GM21381 (cell line): ENCODE measurements at regions not wholly inside any gene's neighbourhood (a gene's known extent, or its start where the extent isn't known, plus 50 kb on each side); places are given as distances from the start of the nearest gene placed in this dataset.

Experiments used
- ATAC-seq: cut with Tn5 transposase; IDR thresholded peaks from one replicate; pipeline ENCODE4 v1.9.1; 2021; ENCODE audit warnings: mild to moderate bottlenecking, moderate library complexity; ENCODE audit not compliant: unreplicated experiment

- ATAC-seq, result no peak
Measured at GRCh38 chr1:218754477-218754876, 409.3 kb downstream of the TGFB2 start.

- ATAC-seq, result no peak
Measured at GRCh38 chr1:218755128-218755527, 410.0 kb downstream of the TGFB2 start.

DNA sequence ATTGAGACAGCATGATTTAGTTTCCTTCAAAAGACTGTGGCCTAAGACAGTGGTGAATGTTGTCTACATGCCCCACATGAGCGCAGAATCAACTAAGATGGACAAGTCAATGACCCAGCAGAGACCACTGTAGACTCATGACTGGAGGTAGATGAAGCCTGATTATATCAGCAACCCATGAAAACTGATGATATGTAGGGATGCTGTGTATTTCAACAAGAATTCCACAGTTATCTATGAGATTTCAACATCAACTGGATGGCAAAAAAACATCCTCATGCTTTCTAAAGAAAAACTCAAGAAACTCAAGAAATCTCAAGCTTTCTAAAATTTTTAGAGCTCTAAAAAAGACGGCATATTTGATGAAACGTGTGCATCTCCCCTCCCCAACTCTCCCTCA is 413.9 kb upstream of the LYPLAL1 start:
- no peak for ATAC-seq

DNA sequence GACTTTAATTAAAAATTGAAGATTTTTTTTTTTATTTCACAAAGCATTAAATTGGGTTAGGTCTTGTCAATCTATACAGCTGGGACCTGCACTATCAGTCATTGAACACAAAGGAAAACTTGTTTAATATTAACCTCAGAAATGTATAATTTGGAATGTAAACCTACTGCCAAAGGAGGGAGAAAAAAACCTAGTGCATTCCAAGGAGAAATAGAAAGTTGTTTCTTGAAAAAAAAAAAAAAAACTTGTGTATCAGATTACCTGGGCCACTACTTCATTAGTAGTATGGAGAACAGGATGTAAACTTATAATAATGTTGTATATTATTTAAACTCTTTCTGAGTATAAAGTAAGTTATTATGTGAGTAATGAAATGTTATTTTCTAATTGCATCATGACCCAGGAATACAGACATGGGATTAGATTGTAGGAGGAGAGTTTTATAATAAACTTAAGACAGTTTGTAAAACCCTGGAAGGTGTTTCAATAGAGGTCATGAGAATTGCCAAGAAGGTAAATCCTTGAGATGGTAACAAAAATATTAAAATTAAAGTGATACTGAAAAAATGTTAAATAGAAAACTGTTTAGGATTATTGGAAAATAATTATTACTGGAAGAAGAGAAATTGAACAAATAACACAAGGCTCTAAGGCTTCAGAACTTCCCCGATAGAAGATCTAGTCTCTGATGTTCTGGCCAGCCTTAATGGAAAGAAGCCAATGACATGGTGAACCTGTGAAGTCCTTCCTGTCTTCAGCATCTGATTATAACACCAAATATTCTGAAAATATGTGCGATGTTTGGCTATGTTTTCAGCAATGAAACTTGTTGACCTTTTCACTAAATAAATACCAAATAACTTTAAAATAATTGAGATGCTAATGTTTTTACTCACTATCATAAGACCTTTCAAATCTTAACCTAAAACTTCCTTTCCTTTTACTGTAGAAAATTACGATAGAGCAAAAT is 412.8 kb upstream of the LYPLAL1 start:
- ATAC-seq, result no peak

DNA sequence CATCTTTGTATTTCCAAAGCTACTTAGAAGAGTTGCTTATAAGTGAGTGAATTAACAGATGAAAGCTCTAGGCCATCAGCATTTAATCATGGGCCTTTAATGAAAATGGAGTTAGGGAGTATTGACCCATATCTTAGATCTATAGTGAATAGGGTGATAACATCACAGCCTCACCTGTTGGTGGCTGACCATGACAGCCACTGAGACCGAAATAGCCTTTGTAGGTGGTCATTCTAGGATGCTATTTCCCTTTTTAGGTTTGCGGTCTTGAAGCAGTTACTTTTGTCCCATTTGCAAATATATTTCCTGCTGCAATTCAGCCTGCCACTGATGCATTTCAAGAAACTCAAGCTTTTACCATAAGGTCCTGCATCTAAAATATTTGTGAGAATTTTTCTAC is 410.1 kb upstream of the LYPLAL1 start:
- ATAC-seq, result no peak

DNA sequence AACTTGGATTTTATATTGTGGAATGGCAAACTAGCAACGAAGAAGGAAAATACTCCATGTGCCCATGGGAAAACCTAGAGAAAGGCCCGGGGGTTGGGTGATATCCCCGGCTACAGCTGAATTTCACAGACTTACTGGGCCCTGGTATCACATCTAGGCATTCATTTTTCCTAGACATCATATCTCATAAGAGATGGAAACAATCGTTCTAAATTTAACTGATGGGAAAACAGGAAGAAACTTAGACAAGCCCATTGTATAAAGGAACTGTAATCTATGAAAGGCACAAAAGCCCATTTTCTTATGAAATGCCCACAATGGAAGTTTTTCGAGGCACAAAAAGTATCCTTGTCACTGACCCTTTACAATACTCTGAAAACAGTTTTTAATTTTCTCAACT is 407.9 kb upstream of the LYPLAL1 start:
- no peak for ATAC-seq

GRCh38 chr1:218771931-218772330 is 401.7 kb upstream of the LYPLAL1 start:
- ATAC-seq, result no peak

GRCh38 chr1:218772575-218772974 is 401.1 kb upstream of the LYPLAL1 start:
- no peak for ATAC-seq

- no peak for ATAC-seq
Measured at GRCh38 chr1:218775501-218776021, 398.1 kb upstream of the LYPLAL1 start.

DNA sequence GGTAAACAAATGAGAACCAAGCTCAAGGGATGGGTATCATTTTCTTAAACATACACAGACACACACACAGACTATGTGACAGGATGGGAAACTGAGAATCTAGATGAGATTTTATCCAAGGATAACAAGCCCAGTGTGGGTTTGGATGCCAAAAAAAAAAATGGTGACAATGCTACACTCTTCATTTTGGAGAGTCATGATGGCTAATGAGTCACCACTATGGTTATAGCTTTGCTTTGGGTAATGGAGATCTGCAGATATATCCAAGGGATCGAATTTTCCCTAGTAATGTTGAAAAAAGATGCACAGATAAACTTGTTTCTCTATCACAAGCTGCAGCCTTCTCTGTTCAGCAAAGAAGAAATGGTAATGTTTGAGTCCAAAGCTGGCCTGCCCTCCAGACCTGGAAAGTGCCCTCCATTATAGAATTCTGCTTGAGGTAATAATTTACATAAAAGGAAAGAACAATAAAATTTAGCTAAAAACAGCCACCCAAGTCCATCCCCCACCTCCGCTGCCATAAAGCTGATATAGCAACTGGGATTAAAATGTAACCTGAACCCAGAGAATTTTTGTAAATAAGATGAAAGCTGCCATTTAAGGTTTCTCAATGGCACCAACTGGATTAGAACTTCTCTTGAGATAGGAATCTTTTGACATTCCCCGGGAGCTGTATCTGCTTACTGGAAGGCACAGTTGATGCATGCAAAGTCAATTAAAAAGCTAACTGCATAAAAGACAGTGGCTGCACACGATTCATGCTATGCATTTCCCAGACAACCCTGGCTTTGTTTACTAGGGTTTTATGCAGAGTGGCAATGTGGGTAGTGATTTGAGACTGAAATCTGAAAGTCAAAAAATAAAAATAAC is 395.2 kb upstream of the LYPLAL1 start:
- ATAC-seq, result no peak

DNA sequence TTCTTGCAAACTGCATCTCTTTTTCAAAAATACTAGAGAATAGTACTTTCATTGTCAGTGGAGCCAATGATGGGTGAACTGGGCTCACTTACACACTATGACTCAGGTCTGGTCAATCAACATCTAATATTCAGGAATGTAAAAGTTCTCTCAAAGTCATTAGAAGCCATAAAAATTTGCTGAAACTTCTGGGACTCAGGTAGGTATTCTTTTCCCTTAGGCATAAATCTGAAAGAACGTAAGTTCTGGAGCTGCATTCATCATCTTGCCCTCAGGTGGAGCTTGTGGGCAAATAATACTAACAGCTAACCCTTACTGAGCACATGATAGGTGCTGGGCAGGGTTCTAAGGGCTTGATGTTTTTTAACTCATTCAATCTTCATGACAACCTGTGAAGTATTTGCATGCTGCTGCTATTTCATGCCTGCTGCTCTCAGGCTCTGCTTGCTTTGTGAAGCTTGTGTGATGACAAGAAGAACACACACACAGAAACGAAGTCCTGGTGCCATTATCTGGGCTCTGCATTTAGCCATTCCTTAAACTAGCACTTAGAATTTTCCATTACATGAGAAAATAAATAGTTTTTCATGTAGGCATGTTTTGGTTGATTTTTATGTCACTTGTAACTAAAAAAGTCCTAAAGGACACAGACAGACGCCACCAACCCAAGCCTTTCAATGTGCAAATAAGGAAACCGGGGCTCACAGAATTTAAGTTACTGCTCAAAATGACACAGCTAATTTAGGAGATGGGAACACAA is 394.2 kb upstream of the LYPLAL1 start:
- ATAC-seq, result no peak

DNA sequence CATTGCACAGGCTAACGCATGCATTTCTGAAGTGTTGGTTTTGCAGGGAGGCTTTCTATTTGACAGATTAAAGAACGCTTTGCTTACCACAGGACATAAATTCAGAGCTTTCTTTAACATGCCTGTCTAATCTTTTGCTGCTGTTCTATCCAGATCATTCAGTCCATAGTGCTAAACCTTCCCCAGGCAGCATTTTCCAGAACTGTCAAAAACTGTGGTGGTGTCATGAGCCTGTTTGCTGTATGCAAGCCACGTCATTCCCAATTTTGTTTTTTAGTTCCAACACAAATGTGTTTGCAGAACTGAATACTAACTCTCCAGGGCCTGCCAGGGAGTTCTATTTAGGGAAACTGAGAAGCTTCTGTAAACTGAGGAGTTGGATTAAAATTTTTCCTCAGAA is 390.5 kb upstream of the LYPLAL1 start:
- ATAC-seq, result no peak

DNA sequence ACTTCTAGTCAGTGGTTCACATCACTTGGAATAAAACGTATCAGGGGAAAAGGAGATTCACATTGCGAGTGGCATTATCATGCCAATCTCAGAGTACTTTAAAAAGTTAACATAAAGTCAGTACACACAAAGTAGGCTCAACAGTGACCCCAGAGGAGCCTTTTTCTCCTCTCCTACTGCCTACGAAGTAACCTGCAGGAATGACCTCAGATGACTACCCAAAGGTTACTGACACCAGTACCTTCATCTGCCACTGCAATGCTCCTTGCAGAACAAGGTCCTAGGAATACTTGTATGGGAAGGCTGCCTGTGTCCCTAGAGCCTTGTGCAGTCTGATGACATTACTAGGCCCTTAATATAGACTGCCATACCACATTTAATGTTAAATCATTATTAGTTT is 389.8 kb upstream of the LYPLAL1 start:
- no peak for ATAC-seq

- no peak for ATAC-seq
Measured at GRCh38 chr1:218785928-218786327, 387.8 kb upstream of the LYPLAL1 start.

DNA sequence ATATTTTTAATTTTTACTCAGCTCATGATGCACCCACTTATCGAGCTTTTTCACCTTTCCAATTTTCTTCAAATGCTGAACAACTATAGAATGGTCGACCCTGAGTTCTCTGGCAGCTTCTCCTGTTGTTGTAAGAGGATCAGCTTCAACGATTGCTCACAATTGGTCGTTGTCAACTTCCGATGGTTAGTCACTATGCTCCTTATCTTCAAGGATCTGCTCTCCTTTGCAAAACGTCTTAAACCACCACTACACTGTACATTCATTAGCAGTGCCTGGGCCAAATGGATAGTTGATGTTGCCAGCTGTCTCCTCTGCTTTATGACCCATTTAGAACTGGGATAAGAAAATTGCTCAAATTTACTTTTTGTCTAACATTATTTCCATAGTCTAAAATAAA is 385.9 kb upstream of the LYPLAL1 start:
- ATAC-seq, result no peak

DNA sequence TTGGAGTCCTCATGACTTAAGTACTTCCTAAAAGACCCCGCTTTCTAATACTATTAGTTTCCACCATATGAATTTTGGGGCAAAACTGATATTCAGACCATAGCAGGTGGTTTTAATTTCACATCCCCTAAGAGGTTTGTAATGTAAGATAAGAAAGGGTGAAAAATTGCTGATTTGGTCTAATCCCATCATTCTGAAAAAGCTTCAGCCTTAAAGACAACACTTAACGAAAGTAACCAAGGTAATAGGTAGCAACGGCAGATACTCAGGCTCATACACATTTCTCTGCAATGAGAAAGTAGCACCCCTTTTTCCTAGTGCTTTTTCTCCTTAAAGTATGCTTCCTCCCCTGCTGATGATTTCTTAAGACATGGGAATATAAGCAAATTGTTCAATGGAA is 376.9 kb upstream of the LYPLAL1 start:
- ATAC-seq, result no peak

GRCh38 chr1:218802799-218803198 is 370.9 kb upstream of the LYPLAL1 start:
- ATAC-seq, result no peak

DNA sequence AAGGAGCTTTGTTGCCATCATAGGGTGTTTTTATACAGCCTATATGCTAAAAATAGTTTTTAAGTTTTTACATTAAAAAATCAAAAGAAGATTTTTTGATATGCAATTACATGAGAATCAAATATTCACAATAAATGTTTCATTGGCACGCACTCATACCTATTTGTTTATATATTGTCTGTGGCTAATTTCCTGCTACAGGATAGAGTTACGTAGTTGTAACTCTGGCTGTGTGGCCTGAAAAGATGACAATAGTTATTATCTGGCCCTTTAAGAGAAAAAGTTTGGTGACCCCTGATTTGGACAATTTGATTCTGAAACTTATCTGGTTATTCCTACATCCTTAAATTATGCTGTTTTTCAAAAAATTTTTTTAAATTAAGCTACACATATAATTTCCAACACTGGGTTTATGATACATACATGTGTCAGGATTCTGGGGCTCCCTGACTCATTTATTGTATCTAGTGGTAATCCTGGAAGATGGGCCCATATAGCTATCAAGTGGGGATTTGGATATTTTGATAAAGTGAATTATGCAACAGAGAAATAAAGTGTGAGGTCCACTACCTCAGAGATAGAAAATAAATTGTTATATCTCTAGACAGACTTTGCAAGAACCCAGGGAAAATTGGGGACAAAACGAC is 370.2 kb upstream of the LYPLAL1 start:
- ATAC-seq, result no peak

DNA sequence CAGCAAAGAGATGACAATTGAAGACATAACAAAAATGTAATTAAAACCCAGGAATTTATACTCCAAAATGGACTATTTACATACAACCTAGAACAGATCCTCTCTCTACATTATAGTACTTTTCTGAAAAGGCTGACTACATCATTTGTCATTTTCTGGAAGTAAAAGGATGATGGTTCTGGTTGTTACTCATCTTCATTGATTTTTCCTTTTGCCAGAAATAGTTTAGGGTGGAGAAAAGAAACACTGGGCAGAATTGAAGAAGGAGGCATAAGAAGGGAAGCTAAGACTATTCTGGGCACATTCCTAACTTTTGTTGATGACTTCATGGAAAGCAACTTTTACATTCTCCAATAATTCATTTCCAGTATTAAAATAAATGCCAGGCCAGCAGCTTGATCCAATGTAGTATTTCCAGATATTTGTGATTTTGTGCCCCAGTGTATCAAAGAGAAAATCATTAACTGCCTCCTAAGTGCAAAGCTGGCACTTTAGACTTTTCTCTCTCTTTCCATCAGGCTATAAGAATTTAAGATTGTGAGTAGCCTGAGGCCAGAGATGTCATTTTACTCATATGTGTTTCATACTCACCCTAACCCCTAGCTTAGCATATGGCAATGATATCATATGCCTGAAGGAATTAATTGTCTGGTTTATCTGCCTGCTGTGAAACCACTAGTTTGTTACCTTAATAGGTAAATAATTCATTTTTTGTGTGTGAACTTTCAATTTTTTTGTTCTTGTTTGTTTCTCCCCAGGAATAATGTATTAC is 369.5 kb upstream of the LYPLAL1 start:
- no peak for ATAC-seq

DNA sequence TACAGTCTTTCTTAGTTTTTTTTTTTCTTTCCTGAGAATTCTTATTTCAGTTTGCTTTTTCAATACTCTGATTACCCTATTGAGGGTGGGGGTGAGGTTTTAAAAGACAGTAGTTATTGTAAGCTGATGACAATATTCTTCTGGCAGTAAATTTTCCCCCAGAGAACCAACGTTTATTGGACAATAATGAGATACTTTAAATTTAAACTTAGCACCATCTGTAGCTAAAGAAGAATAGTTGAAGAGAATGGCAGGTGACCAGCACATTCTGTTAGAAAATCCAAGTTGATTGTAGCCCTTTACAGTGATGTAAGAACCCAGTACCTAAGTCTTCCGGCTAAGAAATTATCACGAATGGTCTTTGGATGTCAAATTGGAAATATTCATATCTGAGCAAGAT is 364.6 kb upstream of the LYPLAL1 start:
- no peak for ATAC-seq
